ENCODE measurements at regions not wholly inside any gene's neighbourhood (a gene's known extent, or its start where the extent isn't known, plus 50 kb on each side); places are given as distances from the start of the nearest gene placed in this dataset.

- DNase-seq (ENCODE audit: low spot score), result no peak
Measured at GRCh38 chr11:45062974-45063635, 83.3 kb upstream of the PRDM11 start.

GRCh38 chr11:45063669-45064068, 82.8 kb upstream of the PRDM11 start:
- no peak for DNase-seq (ENCODE audit: low spot score)

- DNase-seq (ENCODE audit: low spot score), result no peak
Measured at GRCh38 chr11:45067966-45068365, 78.5 kb upstream of the PRDM11 start.

GRCh38 chr11:45071232-45071631, 75.2 kb upstream of the PRDM11 start:
- no peak for DNase-seq (ENCODE audit: low spot score)

- DNase-seq (ENCODE audit: low spot score), result peak; percentile 20
Measured at GRCh38 chr11:45073685-45074141, 72.7 kb upstream of the PRDM11 start.

- no peak for DNase-seq (ENCODE audit: low spot score)
Measured at GRCh38 chr11:45075519-45075918, 70.9 kb upstream of the PRDM11 start.

GRCh38 chr11:45075952-45076351, 70.5 kb upstream of the PRDM11 start:
- no peak for DNase-seq (ENCODE audit: low spot score)

- no peak for DNase-seq (ENCODE audit: low spot score)
Measured at GRCh38 chr11:45076761-45077160, 69.7 kb upstream of the PRDM11 start.

GRCh38 chr11:45078236-45079074, 68.0 kb upstream of the PRDM11 start:
- DNase-seq (ENCODE audit: low spot score), result no peak

- no peak for DNase-seq (ENCODE audit: low spot score)
Measured at GRCh38 chr11:45079075-45079444, 67.4 kb upstream of the PRDM11 start.

GRCh38 chr11:45079567-45079942, 66.9 kb upstream of the PRDM11 start:
- DNase-seq (ENCODE audit: low spot score), result no peak

GRCh38 chr11:45079943-45080719, 66.3 kb upstream of the PRDM11 start:
- DNase-seq (ENCODE audit: low spot score), result peak; percentile 76

GRCh38 chr11:45082744-45083543, 63.5 kb upstream of the PRDM11 start:
- no peak for DNase-seq (ENCODE audit: low spot score)

- DNase-seq (ENCODE audit: low spot score), result no peak
Measured at GRCh38 chr11:45083544-45084087, 62.8 kb upstream of the PRDM11 start.

GRCh38 chr11:45085646-45086501, 60.6 kb upstream of the PRDM11 start:
- no peak for DNase-seq (ENCODE audit: low spot score)

GRCh38 chr11:45086526-45086925, 59.9 kb upstream of the PRDM11 start:
- no peak for DNase-seq (ENCODE audit: low spot score)

- no peak for DNase-seq (ENCODE audit: low spot score)
Measured at GRCh38 chr11:45087086-45087899, 59.1 kb upstream of the PRDM11 start.

- DNase-seq (ENCODE audit: low spot score), result no peak
Measured at GRCh38 chr11:45087900-45088160, 58.6 kb upstream of the PRDM11 start.

- no peak for DNase-seq (ENCODE audit: low spot score)
Measured at GRCh38 chr11:45089251-45089650, 57.2 kb upstream of the PRDM11 start.

Measured in CD4-positive, alpha-beta T cell treated with Interleukin-6 at 100 ng/mL for 8 hours (primary cell).